SK-N-SH (cell line): ENCODE measurements at regions not wholly inside any gene's neighbourhood (a gene's known extent, or its start where the extent isn't known, plus 50 kb on each side); places are given as distances from the start of the nearest gene placed in this dataset.

Experiments
- CHD2 ChIP-seq: fragments of 150-350 bp; IDR thresholded peaks from 2 replicates; pipeline ENCODE4 v1.6.1; 2018; ENCODE audit warnings: low read length; ENCODE audit not compliant: partially characterized antibody
- CTCF ChIP-seq: fragments of 200-600 bp; sonication (generic); IDR thresholded peaks from 2 replicates; pipeline ENCODE4 v1.6.1; 2017; ENCODE audit warnings: antibody characterized with exemption, mild to moderate bottlenecking, moderate library complexity
- EP300 ChIP-seq, 2 experiments: IDR thresholded peaks; 2 replicates each; pipeline versions ENCODE4 v1.4.0 to v1.6.1; 2012; ENCODE audit warnings: borderline replicate concordance in 1 of 2, low read depth in 1 of 2, low read length in 1 of 2
- EZH2phosphoT487 ChIP-seq: fragments of 200-600 bp; sonication (generic); IDR thresholded peaks from 2 replicates; pipeline ENCODE4 v1.6.1; 2017; ENCODE audit warnings: low read depth, mixed run types, mild to moderate bottlenecking, antibody characterized with exemption, moderate library complexity, borderline replicate concordance
- FOXM1 ChIP-seq: IDR thresholded peaks from 2 replicates; pipeline ENCODE4 v1.4.0; 2012; ENCODE audit warnings: low read depth, mild to moderate bottlenecking
- MAX ChIP-seq: IDR thresholded peaks from 2 replicates; pipeline ENCODE4 v1.4.0; 2012; ENCODE audit warnings: low read depth
- MXI1 ChIP-seq: IDR thresholded peaks from 2 replicates; pipeline ENCODE4 v1.6.1; 2012; ENCODE audit warnings: mild to moderate bottlenecking, low read depth, low read length, improper control_type of control experiment
- RAD21 ChIP-seq: IDR thresholded peaks from 2 replicates; pipeline ENCODE4 v1.6.1; 2012; ENCODE audit warnings: mild to moderate bottlenecking, low read length
- RCOR1 ChIP-seq: fragments of 150-350 bp; IDR thresholded peaks from 2 replicates; pipeline ENCODE4 v1.6.1; 2017; ENCODE audit warnings: antibody characterized with exemption, low read length
- RFX5 ChIP-seq: IDR thresholded peaks from 2 replicates; pipeline ENCODE4 v1.6.1; 2012; ENCODE audit warnings: mild to moderate bottlenecking, improper control_type of control experiment, low read length
- SMC3 ChIP-seq: IDR thresholded peaks from 2 replicates; pipeline ENCODE4 v1.6.1; 2012; ENCODE audit warnings: low read depth, low read length, improper control_type of control experiment
- TAF1 ChIP-seq: IDR thresholded peaks from 2 replicates; pipeline ENCODE4 v1.6.1; 2012; ENCODE audit warnings: low read depth, mild to moderate bottlenecking, low read length, moderate library complexity, borderline replicate concordance
- TEAD4 ChIP-seq: IDR thresholded peaks from 2 replicates; pipeline ENCODE4 v1.4.0; 2012; ENCODE audit warnings: mild to moderate bottlenecking, borderline replicate concordance; ENCODE audit not compliant: insufficient read depth
- TF ChIP-seq, protein P1 (sequence below): IDR thresholded peaks from 2 replicates; pipeline ENCODE4 v1.6.1; 2012; ENCODE audit warnings: mild to moderate bottlenecking, low read depth, low read length, moderate library complexity

- no peak for TF ChIP-seq CTCF
- TF ChIP-seq EZH2phosphoT487 = no peak
- TF ChIP-seq SMC3 = no peak
- no peak for TF ChIP-seq EP300 (IDR thresholded peaks at IDR 0.05; ENCODE audit: borderline replicate concordance in 1 of 2, low read depth in 1 of 2, low read length in 1 of 2)
- no peak for TF ChIP-seq TAF1
- no peak for TF ChIP-seq TEAD4
- no peak for TF ChIP-seq RFX5
- no peak for TF ChIP-seq MXI1
- TF ChIP-seq MAX = no peak
- no peak for TF ChIP-seq FOXM1
- TF ChIP-seq CHD2 = no peak
- no peak for TF ChIP-seq RCOR1
- TF ChIP-seq RAD21 = no peak
- TF ChIP-seq, protein P1, sequence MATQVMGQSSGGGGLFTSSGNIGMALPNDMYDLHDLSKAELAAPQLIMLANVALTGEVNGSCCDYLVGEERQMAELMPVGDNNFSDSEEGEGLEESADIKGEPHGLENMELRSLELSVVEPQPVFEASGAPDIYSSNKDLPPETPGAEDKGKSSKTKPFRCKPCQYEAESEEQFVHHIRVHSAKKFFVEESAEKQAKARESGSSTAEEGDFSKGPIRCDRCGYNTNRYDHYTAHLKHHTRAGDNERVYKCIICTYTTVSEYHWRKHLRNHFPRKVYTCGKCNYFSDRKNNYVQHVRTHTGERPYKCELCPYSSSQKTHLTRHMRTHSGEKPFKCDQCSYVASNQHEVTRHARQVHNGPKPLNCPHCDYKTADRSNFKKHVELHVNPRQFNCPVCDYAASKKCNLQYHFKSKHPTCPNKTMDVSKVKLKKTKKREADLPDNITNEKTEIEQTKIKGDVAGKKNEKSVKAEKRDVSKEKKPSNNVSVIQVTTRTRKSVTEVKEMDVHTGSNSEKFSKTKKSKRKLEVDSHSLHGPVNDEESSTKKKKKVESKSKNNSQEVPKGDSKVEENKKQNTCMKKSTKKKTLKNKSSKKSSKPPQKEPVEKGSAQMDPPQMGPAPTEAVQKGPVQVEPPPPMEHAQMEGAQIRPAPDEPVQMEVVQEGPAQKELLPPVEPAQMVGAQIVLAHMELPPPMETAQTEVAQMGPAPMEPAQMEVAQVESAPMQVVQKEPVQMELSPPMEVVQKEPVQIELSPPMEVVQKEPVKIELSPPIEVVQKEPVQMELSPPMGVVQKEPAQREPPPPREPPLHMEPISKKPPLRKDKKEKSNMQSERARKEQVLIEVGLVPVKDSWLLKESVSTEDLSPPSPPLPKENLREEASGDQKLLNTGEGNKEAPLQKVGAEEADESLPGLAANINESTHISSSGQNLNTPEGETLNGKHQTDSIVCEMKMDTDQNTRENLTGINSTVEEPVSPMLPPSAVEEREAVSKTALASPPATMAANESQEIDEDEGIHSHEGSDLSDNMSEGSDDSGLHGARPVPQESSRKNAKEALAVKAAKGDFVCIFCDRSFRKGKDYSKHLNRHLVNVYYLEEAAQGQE = no peak
Observed at GRCh38 chr5:158326256-158326655, 467.3 kb upstream of the CLINT1 start.
